ENCODE measurements at regions not wholly inside any gene's neighbourhood (a gene's known extent, or its start where the extent isn't known, plus 50 kb on each side); places are given as distances from the start of the nearest gene placed in this dataset.
A peak's percentile ranks its signal among the peaks of the same experiment; 100 is the strongest.
"Not testable (repeated sequence)": the region's sequence is repeated elsewhere in the genome, so short reads cannot be mapped to it uniquely, and the experiment has no call there.

GRCh38 chr14:59026081-59026480, 162.4 kb upstream of the DAAM1 start:
- H3K36me3 Mint-ChIP-seq: no peaks in the 10 kb centered on the region
- H3K9me3 Mint-ChIP-seq: no peaks in the 10 kb centered on the region
- peaks cover 18% of the 10 kb centered on the region for H3K27me3 Mint-ChIP-seq
- DNase-seq: no peak
- peaks cover 2% of the 10 kb centered on the region for H3K4me1 Mint-ChIP-seq
- no peak overlapping the region for H3K4me3 Mint-ChIP-seq
- H3K27ac Mint-ChIP-seq: no peak overlapping the region

DNA sequence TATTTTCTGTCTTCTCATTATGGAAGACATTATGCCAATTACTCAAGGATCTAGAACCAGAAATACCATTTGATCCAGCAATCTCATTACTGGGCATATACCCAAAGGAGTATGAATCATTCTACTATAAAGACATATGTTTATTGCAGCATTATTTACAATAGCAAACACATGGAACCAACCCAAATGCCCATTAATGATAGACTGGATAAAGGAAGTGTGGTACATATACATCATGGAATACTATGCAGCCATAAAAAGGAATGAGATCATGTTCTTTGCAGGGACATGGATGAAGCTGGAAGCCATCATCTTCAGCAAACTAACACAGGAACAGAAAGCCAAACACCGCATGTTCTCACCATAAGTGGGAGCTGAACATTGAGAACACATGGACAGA, 161.8 kb upstream of the DAAM1 start:
- H3K4me3 Mint-ChIP-seq, H3K27ac Mint-ChIP-seq, H3K36me3 Mint-ChIP-seq, H3K4me1 Mint-ChIP-seq, H3K9me3 Mint-ChIP-seq, DNase-seq: not testable (repeated sequence)
- peaks cover 18% of the 10 kb centered on the region for H3K27me3 Mint-ChIP-seq

GRCh38 chr14:59028476-59029202, 159.8 kb upstream of the DAAM1 start:
- H3K9me3 Mint-ChIP-seq: no peaks in the 10 kb centered on the region
- H3K4me3 Mint-ChIP-seq: no peak overlapping the region
- peaks cover 14% of the 10 kb centered on the region for H3K27me3 Mint-ChIP-seq
- peaks cover 2% of the 10 kb centered on the region for H3K4me1 Mint-ChIP-seq
- H3K27ac Mint-ChIP-seq: no peak overlapping the region
- peak; percentile 20 for DNase-seq
- no peaks in the 10 kb centered on the region for H3K36me3 Mint-ChIP-seq

- no peak overlapping the region for H3K4me3 Mint-ChIP-seq
- peaks cover 2% of the 10 kb centered on the region for H3K4me1 Mint-ChIP-seq
- DNase-seq: no peak
- peaks cover 7% of the 10 kb centered on the region for H3K27me3 Mint-ChIP-seq
- no peak overlapping the region for H3K27ac Mint-ChIP-seq
- H3K36me3 Mint-ChIP-seq: no peaks in the 10 kb centered on the region
- no peaks in the 10 kb centered on the region for H3K9me3 Mint-ChIP-seq
These were observed 155.6 kb upstream of the DAAM1 start for GRCh38 chr14:59032826-59033225.

- no peaks in the 10 kb centered on the region for H3K36me3 Mint-ChIP-seq
- H3K4me3 Mint-ChIP-seq: no peak overlapping the region
- no peaks in the 10 kb centered on the region for H3K4me1 Mint-ChIP-seq
- H3K27me3 Mint-ChIP-seq: peaks cover 7% of the 10 kb centered on the region
- no peak for DNase-seq
- H3K9me3 Mint-ChIP-seq: no peaks in the 10 kb centered on the region
- no peak overlapping the region for H3K27ac Mint-ChIP-seq
These were observed 152.3 kb upstream of the DAAM1 start for GRCh38 chr14:59036134-59036533.

DNA sequence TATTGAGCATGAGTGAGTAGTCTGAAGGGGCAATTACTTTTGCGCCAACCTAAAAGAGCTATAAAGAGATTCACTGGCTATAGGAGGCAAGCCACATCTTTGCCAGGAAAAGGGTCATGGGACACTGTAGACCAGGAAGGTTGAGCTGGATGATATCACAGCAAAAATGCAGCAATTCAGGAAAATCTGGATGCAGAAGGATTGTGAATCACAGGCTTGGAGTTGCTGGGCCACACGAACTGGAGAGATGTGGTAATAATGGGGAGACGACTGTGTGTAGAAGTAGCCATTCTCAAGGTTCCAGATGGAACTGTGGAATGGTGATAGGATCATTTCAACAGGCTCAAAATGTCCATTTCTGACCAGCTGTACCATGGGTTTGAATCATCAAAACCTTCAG, 151.4 kb upstream of the DAAM1 start:
- H3K27me3 Mint-ChIP-seq: peaks cover 7% of the 10 kb centered on the region
- H3K4me1 Mint-ChIP-seq: no peaks in the 10 kb centered on the region
- DNase-seq: no peak
- H3K9me3 Mint-ChIP-seq: no peaks in the 10 kb centered on the region
- no peak overlapping the region for H3K4me3 Mint-ChIP-seq
- H3K27ac Mint-ChIP-seq: no peak overlapping the region
- no peaks in the 10 kb centered on the region for H3K36me3 Mint-ChIP-seq

- H3K4me3 Mint-ChIP-seq: no peak overlapping the region
- H3K4me1 Mint-ChIP-seq: no peaks in the 10 kb centered on the region
- H3K36me3 Mint-ChIP-seq: no peaks in the 10 kb centered on the region
- peaks cover 7% of the 10 kb centered on the region for H3K27me3 Mint-ChIP-seq
- DNase-seq: no peak
- H3K9me3 Mint-ChIP-seq: no peaks in the 10 kb centered on the region
- no peak overlapping the region for H3K27ac Mint-ChIP-seq
These were observed 150.8 kb upstream of the DAAM1 start for GRCh38 chr14:59037620-59038019.

DNA sequence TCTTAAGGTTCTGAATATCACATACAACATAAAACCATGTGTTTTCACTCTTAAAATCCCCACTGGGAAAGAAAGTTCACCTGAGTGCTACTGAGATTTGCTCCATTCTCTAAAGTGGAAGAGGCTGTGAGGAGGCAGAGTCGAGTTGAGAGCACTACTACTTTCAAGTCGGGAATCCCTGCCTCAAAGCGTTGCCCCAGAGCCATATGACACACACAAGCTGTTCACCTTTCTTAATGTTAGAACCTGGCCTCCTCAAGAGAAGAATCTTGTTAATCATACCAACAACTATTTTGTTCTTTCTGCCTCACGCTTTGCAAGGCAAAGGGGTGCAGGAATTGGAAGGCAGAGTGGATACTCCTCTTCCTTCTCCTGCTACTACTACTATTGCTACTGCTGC, 149.7 kb upstream of the DAAM1 start:
- Mint-ChIP-seq H3K27ac (no peak overlapping the region), H3K27me3 (peaks cover 7% of the 10 kb centered on the region), H3K4me3 (no peak overlapping the region), H3K36me3 (no peaks in the 10 kb centered on the region), H3K9me3 (no peaks in the 10 kb centered on the region), H3K4me1 (no peaks in the 10 kb centered on the region)
- DNase-seq: no peak

DNA sequence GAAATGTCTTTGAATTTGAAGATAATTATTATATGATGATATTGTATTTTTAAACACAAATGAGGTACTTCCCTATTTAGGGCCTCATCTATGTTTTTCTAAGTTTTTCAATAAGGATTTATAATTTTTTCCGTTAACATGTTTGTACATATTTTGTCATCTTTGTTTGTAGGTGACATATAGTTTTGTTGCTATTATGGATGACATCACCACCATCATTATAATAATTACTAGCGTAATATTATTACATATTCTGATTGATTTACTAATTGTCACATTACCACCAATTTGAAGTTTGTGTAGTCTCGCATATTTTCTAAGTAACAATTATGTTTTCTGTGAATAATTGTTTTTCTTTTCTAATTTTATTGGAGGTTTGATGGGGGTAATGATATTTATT, 147.2 kb upstream of the DAAM1 start:
- H3K27me3 Mint-ChIP-seq: no peaks in the 10 kb centered on the region
- no peak for DNase-seq
- H3K36me3 Mint-ChIP-seq: no peaks in the 10 kb centered on the region
- H3K4me1 Mint-ChIP-seq: no peaks in the 10 kb centered on the region
- H3K4me3 Mint-ChIP-seq: no peak overlapping the region
- H3K27ac Mint-ChIP-seq: no peak overlapping the region
- peaks cover 2% of the 10 kb centered on the region for H3K9me3 Mint-ChIP-seq

GRCh38 chr14:59044707-59045106, 143.8 kb upstream of the DAAM1 start:
- no peaks in the 10 kb centered on the region for H3K4me1 Mint-ChIP-seq

DNA sequence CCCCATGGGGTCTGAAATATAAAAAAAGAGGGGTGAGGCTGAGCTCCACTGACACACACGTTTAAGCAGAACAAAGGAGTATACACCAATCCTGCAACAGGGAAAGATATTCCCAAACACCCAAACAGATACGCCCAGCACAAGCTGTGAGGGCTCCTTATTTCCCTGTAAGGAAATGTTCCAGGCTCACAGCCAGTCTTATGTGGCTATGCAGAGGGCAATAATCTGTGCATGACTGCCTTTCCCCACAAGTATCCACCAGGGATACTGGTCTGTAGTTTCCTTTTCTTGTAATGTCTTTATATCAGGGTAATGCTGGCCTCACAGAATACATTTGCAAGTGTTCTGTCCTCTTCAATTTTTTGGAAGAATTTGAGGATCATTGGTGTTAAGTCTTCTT, 141.7 kb upstream of the DAAM1 start:
- H3K36me3 Mint-ChIP-seq: no peaks in the 10 kb centered on the region
- H3K27ac Mint-ChIP-seq: no peak overlapping the region
- peaks cover 2% of the 10 kb centered on the region for H3K9me3 Mint-ChIP-seq
- no peaks in the 10 kb centered on the region for H3K4me1 Mint-ChIP-seq
- peaks cover 5% of the 10 kb centered on the region for H3K27me3 Mint-ChIP-seq
- H3K4me3 Mint-ChIP-seq: no peak overlapping the region
- no peak for DNase-seq

More at GRCh38 chr14:59044707-59045106, 143.8 kb upstream of the DAAM1 start:
- no peak for DNase-seq
- no peaks in the 10 kb centered on the region for H3K27me3 Mint-ChIP-seq
- H3K36me3 Mint-ChIP-seq: no peaks in the 10 kb centered on the region
- no peak overlapping the region for H3K4me3 Mint-ChIP-seq
- H3K27ac Mint-ChIP-seq: no peak overlapping the region
- peaks cover 2% of the 10 kb centered on the region for H3K9me3 Mint-ChIP-seq

DNA sequence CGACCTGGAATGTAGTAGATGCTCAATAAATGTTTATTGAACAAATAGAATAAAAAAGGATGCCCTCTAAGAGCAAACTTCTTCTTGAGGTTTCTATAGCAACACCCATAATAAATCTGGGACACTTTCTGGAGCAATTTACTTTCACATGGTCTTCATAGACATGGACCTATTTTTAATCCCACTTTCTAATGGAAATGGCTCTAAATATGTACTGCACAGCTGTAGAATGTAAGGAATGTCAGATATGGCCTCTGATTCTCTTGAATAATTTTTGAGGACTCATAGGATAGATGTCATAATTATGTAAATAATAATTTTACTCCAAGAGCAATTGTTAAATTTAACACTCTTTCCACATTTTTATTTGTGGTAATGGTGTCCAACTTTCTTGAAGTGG, 133.5 kb upstream of the DAAM1 start:
- Mint-ChIP-seq H3K36me3 (no peaks in the 10 kb centered on the region), H3K4me3 (no peak overlapping the region), H3K9me3 (peaks cover 2% of the 10 kb centered on the region), H3K27me3 (peaks cover 4% of the 10 kb centered on the region), H3K27ac (no peak overlapping the region), H3K4me1 (no peaks in the 10 kb centered on the region)
- DNase-seq: no peak

- Mint-ChIP-seq H3K36me3 (no peaks in the 10 kb centered on the region), H3K9me3 (peaks cover 2% of the 10 kb centered on the region), H3K27ac (no peak overlapping the region), H3K27me3 (no peaks in the 10 kb centered on the region), H3K4me1 (no peaks in the 10 kb centered on the region), H3K4me3 (no peak overlapping the region)
- DNase-seq: no peak
These were observed 132.9 kb upstream of the DAAM1 start for GRCh38 chr14:59055439-59056045.

DNA sequence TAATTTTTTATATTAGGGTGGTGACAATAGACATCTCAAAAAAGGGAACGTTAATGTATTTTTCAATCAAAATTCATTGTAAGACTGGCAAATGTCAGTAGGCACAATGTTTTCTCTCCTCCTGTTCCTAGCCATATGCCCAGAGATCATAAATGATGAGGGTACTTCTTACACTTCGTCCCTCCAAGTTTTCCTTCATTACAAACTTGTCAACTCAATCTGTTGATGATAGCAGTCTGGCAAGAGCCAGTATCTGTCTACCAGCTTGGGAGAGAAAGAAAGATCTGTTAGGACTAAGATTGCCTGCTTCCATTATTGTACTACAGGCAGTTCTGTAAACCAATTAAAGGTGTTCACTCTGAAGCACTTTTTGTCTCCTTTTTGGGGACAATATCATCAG, 130.9 kb upstream of the DAAM1 start:
- no peak overlapping the region for H3K27ac Mint-ChIP-seq
- no peaks in the 10 kb centered on the region for H3K36me3 Mint-ChIP-seq
- no peak for DNase-seq
- no peaks in the 10 kb centered on the region for H3K4me1 Mint-ChIP-seq
- H3K4me3 Mint-ChIP-seq: no peak overlapping the region
- peaks cover 2% of the 10 kb centered on the region for H3K9me3 Mint-ChIP-seq
- H3K27me3 Mint-ChIP-seq: no peaks in the 10 kb centered on the region

- not testable (repeated sequence) for H3K4me3 Mint-ChIP-seq, H3K27me3 Mint-ChIP-seq, H3K27ac Mint-ChIP-seq, H3K9me3 Mint-ChIP-seq, H3K36me3 Mint-ChIP-seq, DNase-seq, H3K4me1 Mint-ChIP-seq
These were observed 129.7 kb upstream of the DAAM1 start for GRCh38 chr14:59058776-59059175.

DNA sequence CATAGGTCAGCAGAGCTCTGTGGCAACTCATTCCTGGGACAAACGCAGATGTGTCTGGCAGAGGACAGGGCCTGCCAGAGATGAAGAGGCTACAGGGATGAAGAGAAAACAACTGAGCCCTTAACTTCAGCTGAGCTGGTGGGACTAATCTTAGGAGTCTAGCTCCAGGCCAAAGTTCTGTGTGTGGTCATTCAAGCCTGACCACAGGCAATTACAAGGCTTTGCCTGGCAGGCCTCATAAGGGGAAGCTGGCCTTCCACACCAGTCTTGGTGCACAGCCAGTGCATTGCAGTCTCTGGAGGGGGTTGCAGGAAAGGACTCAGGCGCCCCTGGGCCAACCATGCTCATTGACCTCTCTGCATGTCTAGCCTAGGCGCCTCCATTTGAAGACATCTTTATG, 127.6 kb upstream of the DAAM1 start:
- H3K27ac Mint-ChIP-seq: no peak overlapping the region
- no peaks in the 10 kb centered on the region for H3K4me1 Mint-ChIP-seq
- no peaks in the 10 kb centered on the region for H3K27me3 Mint-ChIP-seq
- H3K9me3 Mint-ChIP-seq: peaks cover 4% of the 10 kb centered on the region
- H3K36me3 Mint-ChIP-seq: no peaks in the 10 kb centered on the region
- DNase-seq: no peak
- H3K4me3 Mint-ChIP-seq: no peak overlapping the region
